Breast epithelium (tissue), 3 donors: ENCODE measurements at regions not wholly inside any gene's neighbourhood (a gene's known extent, or its start where the extent isn't known, plus 50 kb on each side); places are given as distances from the start of the nearest gene placed in this dataset.
"Not testable (repeated sequence)": the region's sequence is repeated elsewhere in the genome, so short reads cannot be mapped to it uniquely, and the experiment has no call there.

ENCODE experiments used
- CTCF ChIP-seq, 3 donors: fragments of 450-650 bp; IDR thresholded peaks; one replicate each; pipeline ENCODE4 v1.5.1; 2016 to 2017; ENCODE audit warnings: antibody characterized with exemption in 3 of 3, mild to moderate bottlenecking in 3 of 3, moderate library complexity in 3 of 3
- POLR2A ChIP-seq: fragments of 450-650 bp; IDR thresholded peaks from one replicate; pipeline ENCODE4 v1.6.1; 2016; ENCODE audit warnings: antibody characterized with exemption, mild to moderate bottlenecking, moderate library complexity

- not testable (repeated sequence) for TF ChIP-seq POLR2A; CTCF (IDR thresholded peaks at IDR 0.05)
Observed at GRCh38 chr11:89562731-89563130, 71.6 kb upstream of the NOX4 start.
